ENCODE measurements at regions not wholly inside any gene's neighbourhood (a gene's known extent, or its start where the extent isn't known, plus 50 kb on each side); places are given as distances from the start of the nearest gene placed in this dataset.

GRCh38 chr15:94177112-94177511 is 54.2 kb upstream of the MCTP2 start:
- Histone ChIP-seq H3K36me3 (no peaks in the 10 kb centered on the region), H3K27ac (no peak overlapping the region), H3K4me1 (replicated peaks) (peaks cover 21% of the 10 kb centered on the region), H3K27me3 (replicated peaks) (no peaks in the 10 kb centered on the region), H3K4me3 (no peak overlapping the region), H3K9me3 (replicated peaks) (no peaks in the 10 kb centered on the region)
- DNase-seq (ENCODE audit: low read depth in 1 of 2, low spot score in 2 of 2): no peak

GRCh38 chr15:94175420-94175819 is 55.9 kb upstream of the MCTP2 start:
- Histone ChIP-seq H3K36me3 (no peaks in the 10 kb centered on the region), H3K4me1 (replicated peaks) (peaks cover 21% of the 10 kb centered on the region), H3K4me3 (no peak overlapping the region), H3K27me3 (replicated peaks) (no peaks in the 10 kb centered on the region), H3K27ac (peak overlapping the region; percentile 20; the same call in 1 of the 2 replicates), H3K9me3 (replicated peaks) (no peaks in the 10 kb centered on the region)
- peak in 1 of 2 experiments; percentile 43 for DNase-seq (ENCODE audit: low read depth in 1 of 2, low spot score in 2 of 2)

- Histone ChIP-seq H3K36me3 (no peaks in the 10 kb centered on the region), H3K27me3 (replicated peaks) (no peaks in the 10 kb centered on the region), H3K9me3 (replicated peaks) (no peaks in the 10 kb centered on the region), H3K4me1 (replicated peaks) (peaks cover 21% of the 10 kb centered on the region), H3K27ac (peak overlapping the region; percentile 18; the same call in 1 of the 2 replicates), H3K4me3 (no peak overlapping the region)
- peak; percentile 50 to 72 for DNase-seq (ENCODE audit: low read depth in 1 of 2, low spot score in 2 of 2)
Measured at GRCh38 chr15:94174399-94174802, 57.0 kb upstream of the MCTP2 start.

- Histone ChIP-seq H3K36me3 (no peaks in the 10 kb centered on the region), H3K4me1 (replicated peaks) (no peaks in the 10 kb centered on the region), H3K27ac (no peak overlapping the region), H3K27me3 (replicated peaks) (no peaks in the 10 kb centered on the region), H3K9me3 (replicated peaks) (no peaks in the 10 kb centered on the region), H3K4me3 (no peak overlapping the region)
- no peak for DNase-seq (ENCODE audit: low read depth in 1 of 2, low spot score in 2 of 2)
Measured at GRCh38 chr15:94168250-94168649, 63.1 kb upstream of the MCTP2 start.

GRCh38 chr15:94164971-94165370 is 66.4 kb upstream of the MCTP2 start:
- Histone ChIP-seq H3K36me3 (no peaks in the 10 kb centered on the region), H3K4me3 (no peak overlapping the region), H3K4me1 (replicated peaks) (no peaks in the 10 kb centered on the region), H3K27ac (no peak overlapping the region), H3K27me3 (replicated peaks) (no peaks in the 10 kb centered on the region; the same call in 1 of the 2 replicates), H3K9me3 (replicated peaks) (no peaks in the 10 kb centered on the region)
- DNase-seq (ENCODE audit: low read depth in 1 of 2, low spot score in 2 of 2): no peak

- DNase-seq (ENCODE audit: low read depth in 1 of 2, low spot score in 2 of 2): peak in 1 of 2 experiments; percentile 50
- Histone ChIP-seq H3K4me1 (replicated peaks) (no peaks in the 10 kb centered on the region), H3K4me3 (no peak overlapping the region), H3K27ac (no peak overlapping the region), H3K27me3 (replicated peaks) (no peaks in the 10 kb centered on the region; the same call in 1 of the 2 replicates), H3K9me3 (replicated peaks) (no peaks in the 10 kb centered on the region), H3K36me3 (no peaks in the 10 kb centered on the region)
Measured at GRCh38 chr15:94164202-94164807, 67.1 kb upstream of the MCTP2 start.

- Histone ChIP-seq H3K4me3 (no peak overlapping the region), H3K9me3 (replicated peaks) (no peaks in the 10 kb centered on the region), H3K27ac (no peak overlapping the region), H3K27me3 (replicated peaks) (no peaks in the 10 kb centered on the region; the same call in 1 of the 2 replicates), H3K36me3 (no peaks in the 10 kb centered on the region), H3K4me1 (replicated peaks) (no peaks in the 10 kb centered on the region)
- no peak for DNase-seq (ENCODE audit: low read depth in 1 of 2, low spot score in 2 of 2)
Measured at GRCh38 chr15:94162939-94163338, 68.4 kb upstream of the MCTP2 start.

- H3K4me3 ChIP-seq: no peak overlapping the region
- H3K36me3 ChIP-seq: no peaks in the 10 kb centered on the region
- H3K4me1 ChIP-seq (replicated peaks): no peaks in the 10 kb centered on the region
- H3K27me3 ChIP-seq (replicated peaks): no peaks in the 10 kb centered on the region
- no peak for DNase-seq (ENCODE audit: low read depth in 1 of 2, low spot score in 2 of 2)
- no peaks in the 10 kb centered on the region; the same call in 1 of the 2 replicates for H3K9me3 ChIP-seq (replicated peaks)
- H3K27ac ChIP-seq: no peak overlapping the region
Measured at GRCh38 chr15:94154255-94154654, 77.1 kb upstream of the MCTP2 start.

- DNase-seq (ENCODE audit: low read depth in 1 of 2, low spot score in 2 of 2): no peak
- Histone ChIP-seq H3K27ac (no peak overlapping the region), H3K27me3 (replicated peaks) (no peaks in the 10 kb centered on the region), H3K4me1 (replicated peaks) (no peaks in the 10 kb centered on the region), H3K9me3 (replicated peaks) (no peaks in the 10 kb centered on the region), H3K4me3 (no peak overlapping the region), H3K36me3 (no peaks in the 10 kb centered on the region)
Measured at GRCh38 chr15:94145046-94145445, 86.3 kb upstream of the MCTP2 start.

GRCh38 chr15:94141802-94142201 is 89.6 kb upstream of the MCTP2 start:
- Histone ChIP-seq H3K9me3 (replicated peaks) (no peaks in the 10 kb centered on the region), H3K4me1 (replicated peaks) (no peaks in the 10 kb centered on the region), H3K27me3 (replicated peaks) (no peaks in the 10 kb centered on the region; the same call in 1 of the 2 replicates), H3K27ac (no peak overlapping the region), H3K4me3 (no peak overlapping the region), H3K36me3 (no peaks in the 10 kb centered on the region)
- DNase-seq (ENCODE audit: low read depth in 1 of 2, low spot score in 2 of 2): no peak

GRCh38 chr15:94135486-94136147 is 95.7 kb upstream of the MCTP2 start:
- Histone ChIP-seq H3K4me3 (no peak overlapping the region), H3K27ac (no peak overlapping the region), H3K36me3 (no peaks in the 10 kb centered on the region), H3K4me1 (replicated peaks) (no peaks in the 10 kb centered on the region), H3K27me3 (replicated peaks) (peaks cover 3% of the 10 kb centered on the region; the same call in 1 of the 2 replicates), H3K9me3 (replicated peaks) (no peaks in the 10 kb centered on the region)
- DNase-seq (ENCODE audit: low read depth in 1 of 2, low spot score in 2 of 2): no peak

- no peaks in the 10 kb centered on the region for H3K36me3 ChIP-seq
- no peak for DNase-seq (ENCODE audit: low read depth in 1 of 2, low spot score in 2 of 2)
- no peaks in the 10 kb centered on the region for H3K4me1 ChIP-seq (replicated peaks)
- H3K4me3 ChIP-seq: no peak overlapping the region
- no peak overlapping the region for H3K27ac ChIP-seq
- H3K9me3 ChIP-seq (replicated peaks): no peaks in the 10 kb centered on the region
- peaks cover 9% of the 10 kb centered on the region; the same call in 1 of the 2 replicates for H3K27me3 ChIP-seq (replicated peaks)
Measured at GRCh38 chr15:94131875-94132274, 99.5 kb upstream of the MCTP2 start.

GRCh38 chr15:94130504-94130903 is 100.9 kb upstream of the MCTP2 start:
- no peaks in the 10 kb centered on the region for H3K9me3 ChIP-seq (replicated peaks)
- peaks cover 6% of the 10 kb centered on the region; the same call in 1 of the 2 replicates for H3K27me3 ChIP-seq (replicated peaks)
- no peak overlapping the region for H3K27ac ChIP-seq
- peaks cover under 1% of the 10 kb centered on the region; the same call in 1 of the 2 replicates for H3K4me1 ChIP-seq (replicated peaks)
- DNase-seq (ENCODE audit: low read depth in 1 of 2, low spot score in 2 of 2): no peak
- H3K4me3 ChIP-seq: no peak overlapping the region
- H3K36me3 ChIP-seq: no peaks in the 10 kb centered on the region

- Histone ChIP-seq H3K27me3 (replicated peaks) (peaks cover 6% of the 10 kb centered on the region; the same call in 1 of the 2 replicates), H3K36me3 (no peaks in the 10 kb centered on the region), H3K4me1 (replicated peaks) (peaks cover 7% of the 10 kb centered on the region), H3K27ac (no peak overlapping the region), H3K4me3 (no peak overlapping the region), H3K9me3 (replicated peaks) (no peaks in the 10 kb centered on the region)
- no peak for DNase-seq (ENCODE audit: low read depth in 1 of 2, low spot score in 2 of 2)
Measured at GRCh38 chr15:94127006-94127405, 104.4 kb upstream of the MCTP2 start.

All from SJSA1 (cell line).